IPS-18c (cell line): ENCODE measurements at regions not wholly inside any gene's neighbourhood (a gene's known extent, or its start where the extent isn't known, plus 50 kb on each side); places are given as distances from the start of the nearest gene placed in this dataset.

Experiments
- H3K4me3 ChIP-seq: 2 replicates; pipeline ENCODE4 v1.7.0; 2013; ENCODE audit warnings: low read depth, mild to moderate bottlenecking, low read length, moderate library complexity; ENCODE audit not compliant: insufficient read depth
- H3K9me3 ChIP-seq: one replicate; pipeline ENCODE4 v1.6.1; 2013; ENCODE audit warnings: mild to moderate bottlenecking, low read length, moderate library complexity; ENCODE audit not compliant: control insufficient read depth, insufficient read depth

DNA sequence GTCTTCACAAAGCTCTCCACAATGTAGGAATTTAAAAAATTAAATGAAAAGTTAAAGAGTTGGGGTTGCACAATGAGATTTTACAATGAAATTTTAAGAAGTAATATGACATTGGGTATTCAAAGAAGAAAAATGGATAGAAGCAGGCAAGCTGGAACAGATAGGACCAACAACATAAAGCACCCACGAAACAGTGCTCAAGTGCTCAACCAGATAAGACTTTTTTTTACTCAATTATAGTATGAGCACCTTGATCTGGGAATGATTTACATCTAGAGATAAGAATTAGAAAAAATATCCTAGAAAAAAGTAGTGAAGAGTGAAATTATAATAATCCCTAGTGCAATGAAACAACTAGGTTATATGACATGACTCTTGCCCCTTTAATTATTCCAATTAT is 1670.1 kb upstream of the ACO1 start:
- H3K9me3 ChIP-seq: no peaks in the 10 kb centered on the region
- H3K4me3 ChIP-seq: no peak overlapping the region

DNA sequence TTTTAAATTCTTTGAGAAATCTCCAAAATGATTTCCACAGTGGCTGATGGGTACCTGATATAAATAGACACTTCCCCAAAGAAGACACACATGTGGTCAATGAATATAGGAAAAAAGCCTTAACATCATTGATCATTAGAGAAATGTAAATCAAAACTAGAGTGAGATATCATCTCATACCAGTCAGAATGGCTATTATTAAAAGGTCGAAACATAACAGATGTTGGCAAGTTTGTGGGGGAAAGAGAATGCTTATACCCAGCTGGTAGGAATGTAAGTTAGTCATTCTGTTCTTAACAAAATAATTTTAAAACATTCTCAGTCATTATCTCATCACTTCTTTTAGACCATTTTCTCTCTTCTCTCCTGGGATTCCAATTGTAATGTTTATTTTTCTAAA is 1666.0 kb upstream of the ACO1 start:
- H3K9me3 ChIP-seq: no peaks in the 10 kb centered on the region
- H3K4me3 ChIP-seq: no peak overlapping the region

DNA sequence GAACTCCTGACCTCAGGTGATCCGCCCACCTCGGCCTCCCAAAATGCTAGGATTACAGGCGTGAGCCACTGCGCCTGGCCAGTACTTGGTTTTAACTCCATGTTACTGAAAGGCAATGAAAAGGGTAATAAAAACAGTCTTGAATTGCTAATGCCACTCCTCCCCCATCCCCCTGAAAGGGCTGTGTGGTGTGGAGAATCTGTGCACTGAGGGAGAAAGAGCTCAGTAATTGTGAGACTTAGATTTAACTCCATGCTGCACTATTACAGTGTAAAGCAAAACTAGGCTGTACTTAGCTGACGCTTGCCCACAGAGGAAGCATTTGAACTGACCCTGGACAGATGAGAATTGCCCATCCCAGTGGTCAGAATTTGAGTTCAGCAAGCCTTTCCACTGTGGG is 1662.4 kb upstream of the ACO1 start:
- no peak overlapping the region; the same call in 1 of the 2 replicates for H3K4me3 ChIP-seq
- H3K9me3 ChIP-seq: no peaks in the 10 kb centered on the region

DNA sequence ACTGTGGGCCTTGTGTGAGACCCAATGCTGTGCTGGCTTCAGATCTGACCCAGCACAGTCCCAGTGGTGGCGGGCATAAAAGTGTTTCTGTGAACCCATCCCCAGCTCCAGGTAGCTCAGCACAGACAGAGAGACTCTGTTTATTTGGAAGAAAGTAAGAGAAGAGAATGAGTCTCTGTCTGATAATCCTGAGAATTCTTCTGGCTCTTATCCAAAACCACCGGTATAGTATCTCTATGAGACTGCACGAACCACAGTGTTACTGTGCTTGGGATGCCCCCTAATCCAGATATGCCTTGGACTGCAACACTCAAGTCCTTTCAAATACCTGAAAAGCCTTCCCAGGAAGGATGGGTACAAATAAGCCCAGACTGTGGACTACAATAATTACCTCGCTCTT is 1660.8 kb upstream of the ACO1 start:
- Histone ChIP-seq H3K9me3 (no peaks in the 10 kb centered on the region), H3K4me3 (no peak overlapping the region)

DNA sequence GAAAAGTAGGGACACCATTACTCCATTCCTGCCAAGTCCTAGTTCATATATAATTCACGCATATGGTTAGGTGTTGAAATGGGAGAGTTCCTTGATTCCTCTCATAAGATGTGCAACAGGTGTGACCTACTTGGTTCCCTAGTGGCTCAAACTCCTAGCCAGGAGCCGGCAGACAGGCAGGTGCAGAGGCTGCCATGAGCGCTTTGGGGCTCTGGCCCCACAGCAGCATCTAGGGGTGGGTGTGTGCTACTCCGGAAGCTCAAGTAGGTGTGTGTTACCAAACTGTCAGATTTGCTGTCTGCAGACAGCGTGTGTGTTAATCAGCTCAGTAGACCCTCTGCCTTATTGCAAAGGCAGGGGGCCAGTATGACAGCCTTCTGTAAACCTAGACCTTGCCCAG is 1652.4 kb upstream of the ACO1 start:
- Histone ChIP-seq H3K4me3 (no peak overlapping the region), H3K9me3 (no peaks in the 10 kb centered on the region)

DNA sequence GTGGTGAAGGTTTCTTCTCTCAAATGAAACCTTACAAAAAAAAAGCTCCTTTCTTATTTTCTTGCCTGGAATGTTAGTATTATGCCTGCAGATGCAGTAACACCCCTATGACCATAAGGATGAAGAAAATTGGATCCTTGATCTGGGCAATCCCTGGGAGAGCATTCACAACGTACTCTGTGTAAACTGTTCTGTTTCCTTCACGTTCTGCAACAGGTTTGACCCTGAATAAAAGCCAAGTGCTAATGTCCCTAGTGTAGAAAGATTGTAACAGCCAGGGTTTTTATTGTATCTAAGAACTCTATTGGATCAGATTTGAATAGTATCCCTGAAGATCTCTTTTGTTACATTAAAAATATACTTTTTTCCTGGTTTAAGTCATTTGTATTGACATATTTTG is 1639.6 kb upstream of the ACO1 start:
- Histone ChIP-seq H3K4me3 (no peak overlapping the region), H3K9me3 (peaks cover 2% of the 10 kb centered on the region)

DNA sequence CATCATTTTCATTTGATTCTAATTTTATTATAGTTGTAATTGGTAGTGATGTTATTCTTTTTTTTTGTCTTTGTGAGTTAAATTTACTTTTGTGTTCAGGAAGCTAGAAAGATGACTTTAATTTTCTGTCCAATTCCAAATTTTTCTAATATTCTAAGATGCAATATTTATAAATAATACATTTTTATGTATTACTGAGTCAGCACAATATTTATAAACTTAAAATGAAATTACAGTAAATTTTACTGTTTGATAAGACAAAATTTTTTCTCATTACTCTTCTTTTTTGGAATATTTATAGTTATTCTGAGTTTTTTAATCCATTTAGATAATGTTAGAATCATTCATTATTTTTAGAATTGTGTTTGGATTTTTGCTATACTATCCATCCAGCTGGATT is 1637.9 kb upstream of the ACO1 start:
- H3K4me3 ChIP-seq: no peak overlapping the region
- H3K9me3 ChIP-seq: peaks cover 2% of the 10 kb centered on the region

DNA sequence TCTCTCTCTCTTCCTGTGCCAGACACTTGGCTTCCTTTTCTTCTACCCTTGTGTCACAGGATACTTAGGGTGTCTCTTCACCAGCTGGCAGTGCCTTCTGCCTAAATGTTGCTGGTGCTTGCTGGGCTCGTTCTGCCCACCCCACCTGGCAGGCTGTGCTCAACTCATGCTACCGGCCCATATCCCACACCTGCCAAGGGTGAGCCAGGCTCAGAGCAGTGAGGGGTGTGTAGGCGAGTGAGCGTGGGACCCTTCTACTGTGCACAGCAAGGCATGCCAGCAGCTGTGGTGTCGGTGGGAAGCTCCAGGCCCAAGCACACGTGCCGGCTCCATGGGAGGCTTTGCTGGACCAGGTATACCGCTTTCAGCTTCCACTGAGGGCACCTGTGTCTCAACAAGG is 1626.7 kb upstream of the ACO1 start:
- H3K9me3 ChIP-seq: peaks cover 3% of the 10 kb centered on the region

DNA sequence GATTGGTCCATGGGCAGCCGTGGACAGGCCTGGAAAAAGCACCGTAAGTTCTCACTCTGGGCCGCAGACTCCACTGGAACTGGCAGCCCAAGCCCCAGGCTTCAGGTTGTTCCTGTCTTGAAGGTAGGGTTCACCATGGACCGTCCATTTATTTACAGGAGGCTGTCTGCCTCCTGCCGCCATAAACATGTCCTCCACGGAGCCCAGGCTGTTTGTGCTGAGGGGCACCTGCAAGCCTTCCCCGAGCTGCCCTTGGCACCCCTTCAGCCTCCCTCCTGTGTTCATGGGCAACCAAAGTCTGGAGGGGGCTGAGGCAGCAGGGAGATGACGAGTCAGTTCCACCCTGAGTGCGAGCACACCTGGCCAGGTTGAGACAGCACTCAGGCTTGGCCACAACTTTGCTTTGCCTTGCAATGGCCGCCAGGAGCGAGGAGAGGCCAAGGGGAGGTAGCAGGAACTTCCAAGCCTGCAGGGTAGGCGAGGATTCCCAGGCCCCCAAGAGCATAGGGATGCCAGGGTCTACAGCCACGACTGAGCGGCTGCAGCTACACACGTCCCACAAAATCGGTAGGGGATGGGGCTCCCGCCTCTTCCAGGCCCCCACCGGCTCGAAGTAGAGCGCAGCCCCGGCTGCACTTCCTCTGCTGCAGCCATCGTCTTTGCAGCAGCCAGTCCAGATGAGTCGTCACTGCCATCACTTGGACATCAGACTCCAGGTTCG is 1625.6 kb upstream of the ACO1 start:
- Histone ChIP-seq H3K9me3 (peaks cover 3% of the 10 kb centered on the region), H3K4me3 (no peak overlapping the region)

More for the DNA sequence above, 1626.7 kb upstream of the ACO1 start:
- no peak overlapping the region for H3K4me3 ChIP-seq

DNA sequence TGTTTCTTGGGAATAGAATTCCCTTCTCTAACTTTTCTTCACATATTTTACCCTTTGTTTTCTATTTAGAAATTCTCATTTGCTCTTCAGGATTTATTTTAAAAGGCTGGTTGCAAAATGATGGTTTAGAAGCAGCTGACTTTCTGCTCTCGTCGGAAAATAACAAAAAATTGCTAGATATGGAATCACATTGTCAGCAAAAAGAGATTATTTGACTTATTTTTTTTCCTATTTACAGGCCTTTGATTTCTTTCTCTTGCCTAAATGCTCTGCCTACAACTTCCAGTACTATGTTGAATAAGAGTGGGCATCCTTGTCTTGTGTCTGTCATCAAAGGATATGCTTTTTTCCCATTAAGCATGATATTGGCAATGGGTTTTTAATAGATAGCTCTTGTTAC is 1619.1 kb upstream of the ACO1 start:
- Histone ChIP-seq H3K4me3 (no peak overlapping the region), H3K9me3 (no peaks in the 10 kb centered on the region)

DNA sequence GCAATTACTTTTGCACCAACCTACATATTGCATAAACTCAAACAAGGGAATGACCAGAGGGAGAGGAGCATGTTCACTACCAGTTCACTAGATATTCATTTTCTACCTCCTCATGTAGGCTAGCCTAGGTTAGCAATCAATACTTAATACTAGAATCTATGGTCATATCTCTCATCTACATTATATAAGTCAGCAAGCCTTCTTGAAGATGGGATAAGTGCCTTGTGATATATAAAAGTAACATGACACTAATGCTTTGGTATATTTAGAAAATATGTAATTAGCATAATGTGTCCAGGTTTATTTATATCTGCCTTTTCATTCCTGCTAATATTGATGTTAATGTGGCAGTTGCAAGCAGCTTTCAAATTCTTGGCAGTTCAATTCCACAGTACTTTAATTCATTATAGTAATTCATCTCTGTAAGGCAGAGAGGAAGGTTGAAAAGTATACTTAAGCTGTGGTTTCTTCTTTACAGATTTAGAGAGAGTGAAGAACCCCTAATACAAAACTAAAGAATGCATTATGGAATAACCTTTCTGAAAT is 1613.2 kb upstream of the ACO1 start:
- H3K4me3 ChIP-seq: no peak overlapping the region
- H3K9me3 ChIP-seq: no peaks in the 10 kb centered on the region

DNA sequence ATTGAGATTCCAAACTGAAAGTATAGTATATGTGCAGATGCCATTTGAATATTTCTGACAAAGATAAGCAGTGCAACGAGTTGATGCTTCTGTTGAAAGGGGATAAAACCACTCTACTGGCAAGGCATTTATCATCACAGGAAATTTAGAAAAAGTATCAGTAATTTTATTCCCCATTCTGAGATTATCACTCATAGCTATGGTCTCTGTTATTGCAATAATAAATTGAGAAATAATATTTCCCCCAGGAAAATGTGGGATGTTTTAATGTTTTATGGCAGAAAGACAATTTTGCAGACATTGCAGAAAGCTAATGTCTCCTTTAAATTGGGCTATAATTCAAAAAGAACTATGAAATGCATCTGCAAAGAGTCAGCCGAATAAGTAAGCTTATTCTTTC is 1612.7 kb upstream of the ACO1 start:
- Histone ChIP-seq H3K4me3 (no peak overlapping the region), H3K9me3 (no peaks in the 10 kb centered on the region)

DNA sequence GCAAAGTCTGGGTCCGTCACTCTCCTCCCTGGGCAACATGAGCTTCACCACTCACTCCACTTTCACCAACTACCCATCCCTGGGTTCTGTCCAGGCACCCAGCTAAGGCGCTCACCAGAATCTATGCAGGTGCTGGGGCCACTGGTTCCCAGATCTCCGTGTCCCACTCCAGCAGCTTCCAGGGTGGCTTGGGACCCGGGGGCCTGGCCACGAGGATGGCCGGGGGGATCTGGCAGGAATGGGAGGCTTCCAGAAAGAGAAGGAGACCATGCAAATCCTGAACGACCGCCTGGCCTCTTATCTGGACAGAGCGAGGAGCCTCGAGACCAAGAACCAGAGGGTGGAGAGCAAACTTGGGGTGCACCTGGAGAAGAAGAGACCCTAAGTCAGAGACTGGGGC is 1611.0 kb upstream of the ACO1 start:
- H3K4me3 ChIP-seq: no peak overlapping the region
- no peaks in the 10 kb centered on the region for H3K9me3 ChIP-seq

DNA sequence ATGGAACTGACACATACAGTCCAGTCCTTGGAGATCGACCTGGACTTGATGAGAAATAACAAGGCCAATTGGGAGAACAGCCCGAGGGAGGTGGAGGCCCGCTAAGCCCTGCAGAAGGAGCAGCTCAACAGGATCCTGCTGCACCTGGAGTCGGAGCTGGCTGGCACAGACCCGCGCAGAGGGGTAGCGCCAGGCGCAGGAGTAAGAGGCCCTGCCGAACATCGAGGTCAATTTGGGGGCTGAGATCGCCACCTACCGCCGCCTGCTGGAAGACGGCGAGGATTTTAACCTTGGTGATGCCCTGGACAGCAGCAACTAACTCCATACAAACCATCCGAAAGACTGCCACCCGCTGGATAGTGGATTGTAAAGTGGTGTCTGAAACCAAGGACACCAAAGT is 1610.1 kb upstream of the ACO1 start:
- Histone ChIP-seq H3K9me3 (no peaks in the 10 kb centered on the region), H3K4me3 (no peak overlapping the region)

DNA sequence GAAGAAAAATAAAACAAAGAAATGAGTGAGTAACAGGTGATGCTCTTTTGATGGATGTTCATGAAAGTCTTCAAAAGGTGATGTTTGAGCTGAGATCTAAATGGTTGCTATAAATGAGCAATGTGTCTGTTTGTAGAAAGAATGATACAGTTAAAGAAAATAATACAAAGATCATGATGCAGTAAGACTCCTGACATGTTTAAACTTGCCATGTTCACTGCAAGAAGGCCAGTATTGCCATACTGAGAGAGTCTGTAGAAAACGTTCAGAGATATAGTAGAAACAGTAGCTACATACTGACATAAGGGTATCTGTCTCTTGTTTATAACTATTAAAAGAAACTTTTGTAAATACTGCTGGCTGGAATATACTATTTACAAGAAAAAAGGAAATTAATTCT is 1609.2 kb upstream of the ACO1 start:
- Histone ChIP-seq H3K4me3 (no peak overlapping the region), H3K9me3 (no peaks in the 10 kb centered on the region)

DNA sequence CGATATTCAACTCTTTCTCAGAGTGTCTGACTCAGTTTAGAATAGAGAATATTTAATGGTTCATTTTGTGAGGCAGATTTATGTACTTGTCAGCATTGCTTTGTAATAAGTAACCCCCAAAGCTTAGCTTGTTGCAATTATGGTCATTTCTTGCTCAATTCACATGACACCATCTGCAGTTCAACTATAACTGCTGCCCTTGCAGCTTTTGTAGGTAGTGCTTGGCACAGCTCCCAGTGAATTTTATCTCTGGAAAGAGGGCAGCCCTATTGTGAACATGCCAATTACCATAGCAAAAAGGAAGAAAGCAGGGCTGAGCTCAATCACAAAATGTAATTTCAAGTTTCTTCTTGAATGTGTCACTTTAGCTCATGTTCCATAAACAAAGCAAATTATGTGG is 1587.7 kb upstream of the ACO1 start:
- H3K4me3 ChIP-seq: no peak overlapping the region
- no peaks in the 10 kb centered on the region for H3K9me3 ChIP-seq

DNA sequence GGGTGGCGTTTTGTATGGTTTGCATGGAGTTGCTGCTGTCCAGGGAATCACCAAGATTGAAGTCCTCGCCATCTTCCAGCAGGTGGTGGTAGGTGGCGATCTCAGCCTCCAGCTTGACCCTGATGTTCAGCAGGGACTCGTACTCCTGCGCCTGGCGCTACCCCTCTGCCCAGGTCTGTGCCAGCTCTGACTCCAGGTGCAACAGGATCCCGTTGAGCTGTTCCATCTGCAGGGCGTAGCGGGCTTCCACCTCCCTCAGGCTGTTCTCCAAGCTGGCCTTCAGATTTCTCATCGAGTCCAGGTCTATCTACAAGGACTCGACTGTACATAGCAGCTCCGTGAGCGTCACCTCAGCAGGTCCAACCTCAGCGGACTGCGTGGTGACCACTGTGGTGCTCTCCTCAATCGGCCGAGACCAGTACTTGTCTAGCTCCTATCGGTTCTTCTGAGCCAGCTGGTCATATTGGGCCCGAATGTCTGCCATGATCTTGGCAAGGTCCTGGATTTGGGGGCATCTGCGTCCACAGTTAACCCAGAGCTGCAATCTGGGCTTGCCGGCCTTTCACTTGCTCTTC is 1584.8 kb upstream of the ACO1 start:
- H3K9me3 ChIP-seq: no peaks in the 10 kb centered on the region
- H3K4me3 ChIP-seq: no peak overlapping the region

DNA sequence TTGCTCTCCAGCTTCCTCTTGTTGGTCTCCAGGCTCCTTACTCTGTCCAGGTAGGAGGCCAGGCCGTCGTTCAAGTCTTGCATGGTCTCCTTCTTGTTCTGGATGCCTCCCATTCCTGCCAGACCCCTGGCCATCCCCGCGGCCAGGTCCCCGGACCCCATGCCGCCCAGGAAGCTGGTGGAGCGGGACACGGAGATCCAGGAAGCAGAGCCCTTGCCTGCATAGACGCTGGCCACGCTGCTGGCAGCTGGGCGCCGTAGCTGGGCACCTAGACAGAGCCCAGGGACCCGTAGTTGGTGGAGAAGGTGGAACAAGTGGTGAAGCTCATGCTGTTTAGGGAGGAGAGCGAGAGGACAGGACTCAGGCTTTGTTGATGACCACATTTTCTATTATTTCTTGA is 1584.0 kb upstream of the ACO1 start:
- Histone ChIP-seq H3K4me3 (no peak overlapping the region), H3K9me3 (no peaks in the 10 kb centered on the region)

DNA sequence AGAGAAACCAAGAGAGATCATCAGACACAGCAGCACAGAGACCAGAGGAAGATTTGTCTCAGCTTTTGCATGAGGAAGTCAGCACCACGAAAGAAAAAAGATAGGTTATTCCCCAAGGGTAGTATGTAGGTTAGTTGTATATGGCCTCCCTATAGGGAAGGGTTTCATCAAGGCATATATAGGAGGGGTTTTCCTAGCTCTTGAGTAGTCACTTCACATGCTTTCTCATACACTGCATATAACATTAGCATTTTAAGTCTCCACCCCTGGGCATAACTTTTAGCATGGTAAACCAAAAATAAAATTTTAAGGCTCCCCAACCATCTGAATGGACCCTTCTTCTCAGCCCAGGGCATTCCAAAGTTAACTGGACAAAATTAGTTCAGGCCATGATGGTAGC is 1571.6 kb upstream of the ACO1 start:
- H3K9me3 ChIP-seq: no peaks in the 10 kb centered on the region
- no peak overlapping the region for H3K4me3 ChIP-seq
